Uterus (tissue), 3 donors: ENCODE measurements at regions not wholly inside any gene's neighbourhood (a gene's known extent, or its start where the extent isn't known, plus 50 kb on each side); places are given as distances from the start of the nearest gene placed in this dataset.

ENCODE experiments used
- DNase-seq, 2 donors: peaks; one replicate each; pipeline ENCODE4 v3.0.0-alpha.2; 2019 to 2020
- H3K27ac ChIP-seq, 2 donors: fragments of 200-600 bp; sonication (generic); 1 replicate in 1 of 2; 2 replicates in 1 of 2; pipeline ENCODE4 v1.5.1; 2016 to 2018
- H3K27me3 ChIP-seq, 2 donors: fragments of 200-600 bp; sonication (generic); one replicate each; pipeline ENCODE4 v1.5.1; 2018 to 2019; ENCODE audit warnings: control low read depth in 1 of 2
- H3K36me3 ChIP-seq, 2 donors: fragments of 200-600 bp; sonication (generic); one replicate each; pipeline ENCODE4 v1.5.1; 2019; ENCODE audit warnings: control low read depth in 1 of 2
- H3K4me1 ChIP-seq, 2 donors: fragments of 200-600 bp; sonication (generic); one replicate each; pipeline ENCODE4 v1.5.1; 2018 to 2019; ENCODE audit warnings: control low read depth in 1 of 2
- H3K4me3 ChIP-seq, 2 donors: fragments of 200-600 bp; sonication (generic); 1 replicate in 1 of 2; 2 replicates in 1 of 2; pipeline ENCODE4 v1.5.1; 2018 to 2019; ENCODE audit warnings: mild to moderate bottlenecking in 1 of 2
- H3K9me3 ChIP-seq, 2 donors: fragments of 200-600 bp; sonication (generic); one replicate each; pipeline ENCODE4 v1.5.1; 2019; ENCODE audit warnings: control low read depth in 1 of 2
- CTCF ChIP-seq, 4 experiments: fragments of 200-600 bp in 2 of 4; fragments of 450-650 bp in 2 of 4; sonication (generic) in 2 of 4; IDR thresholded peaks; one replicate each; pipeline ENCODE4 v1.5.1; 2016 to 2019; ENCODE audit warnings: antibody characterized with exemption in 4 of 4, mild to moderate bottlenecking in 2 of 4, moderate library complexity in 1 of 4
- POLR2A ChIP-seq, 2 donors: fragments of 450-650 bp; IDR thresholded peaks; one replicate each; pipeline ENCODE4 v1.6.1; 2016; ENCODE audit warnings: antibody characterized with exemption in 2 of 2, mild to moderate bottlenecking in 1 of 2, moderate library complexity in 1 of 2
- intact Hi-C: fragments of 100-400 bp; cut with DNase I; formaldehyde crosslinking; loops from one replicate; pipeline ENCODE4 v1.15.1; 2023; ENCODE audit warnings: low total_unique reads
- donor health status: DM: yes; HTN: yes; CAD: no.

DNA sequence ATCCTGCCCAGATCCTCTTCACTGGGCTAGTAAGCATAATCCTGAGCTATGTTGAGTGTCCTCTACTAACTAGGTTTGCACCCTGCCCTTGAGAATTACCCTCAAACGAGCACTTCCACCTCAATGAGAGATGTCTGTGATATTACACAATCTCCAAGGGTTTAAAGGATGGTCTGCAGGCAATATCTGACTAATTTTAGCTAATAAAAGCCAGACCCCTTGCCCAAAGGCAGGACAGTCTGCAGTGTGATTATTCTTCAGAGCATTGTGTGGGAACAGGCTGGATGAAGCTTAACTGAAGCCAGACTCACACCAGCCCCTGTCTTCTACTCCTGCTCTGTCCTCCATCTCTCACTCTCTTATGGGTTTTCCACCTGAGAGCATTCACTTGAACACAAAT is 544.9 kb upstream of the DDX18 start:
- intact Hi-C loops = no loop called here
- TF ChIP-seq CTCF (IDR thresholded peaks at IDR 0.05) (no peak), POLR2A (IDR thresholded peaks at IDR 0.05) (no peak)
- no peak overlapping the region for H3K27ac ChIP-seq
- H3K4me3 ChIP-seq = no peak overlapping the region
- no peaks in the 10 kb centered on the region for H3K4me1 ChIP-seq
- DNase-seq = no peak
- H3K9me3 ChIP-seq = no peaks in the 10 kb centered on the region
- H3K36me3 ChIP-seq = no peaks in the 10 kb centered on the region
- no peaks in the 10 kb centered on the region for H3K27me3 ChIP-seq

GRCh38 chr2:117271631-117272030 is 542.9 kb upstream of the DDX18 start:
- Histone ChIP-seq H3K36me3 (no peaks in the 10 kb centered on the region), H3K4me3 (no peak overlapping the region), H3K27ac (no peak overlapping the region), H3K4me1 (no peaks in the 10 kb centered on the region), H3K9me3 (no peaks in the 10 kb centered on the region), H3K27me3 (no peaks in the 10 kb centered on the region)
- intact Hi-C loops = no loop called here
- TF ChIP-seq POLR2A (IDR thresholded peaks at IDR 0.05) = no peak
- no peak for TF ChIP-seq CTCF (IDR thresholded peaks at IDR 0.05)
- DNase-seq = no peak

DNA sequence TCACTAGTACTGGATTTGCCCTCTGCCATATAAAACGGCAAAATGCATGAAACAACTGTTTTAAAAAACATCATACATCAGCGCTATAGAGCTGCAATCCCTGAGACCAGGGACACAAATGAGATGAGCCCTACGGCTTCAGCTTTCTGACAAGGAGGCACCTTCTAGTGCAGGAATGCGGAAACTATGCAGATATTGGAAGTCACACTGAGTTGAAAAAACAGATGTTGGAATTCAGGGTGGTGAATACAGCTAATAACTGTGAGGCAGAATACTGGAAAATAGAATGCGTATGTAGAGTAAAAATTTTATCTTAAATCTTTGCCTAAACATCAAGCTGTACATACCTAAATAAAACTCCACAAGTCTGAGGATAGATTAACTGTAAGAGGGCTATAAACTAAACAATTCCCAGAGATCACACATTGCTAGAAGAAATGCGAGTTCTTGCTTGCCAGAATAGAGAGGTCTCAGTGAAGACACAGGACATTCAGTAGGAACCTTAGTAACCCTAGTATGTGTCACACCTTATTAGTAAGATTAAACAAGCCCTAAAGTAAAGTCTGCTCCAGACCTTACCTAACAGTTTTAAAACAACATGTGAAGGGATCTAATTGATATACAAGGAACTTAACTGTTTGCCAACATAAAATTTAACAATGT is 541.4 kb upstream of the DDX18 start:
- TF ChIP-seq CTCF (IDR thresholded peaks at IDR 0.05) (no peak), POLR2A (IDR thresholded peaks at IDR 0.05) (no peak)
- intact Hi-C loops = no loop called here
- Histone ChIP-seq H3K9me3 (no peaks in the 10 kb centered on the region), H3K4me1 (no peaks in the 10 kb centered on the region), H3K36me3 (no peaks in the 10 kb centered on the region), H3K27ac (no peak overlapping the region), H3K4me3 (no peak overlapping the region), H3K27me3 (no peaks in the 10 kb centered on the region)
- no peak for DNase-seq

DNA sequence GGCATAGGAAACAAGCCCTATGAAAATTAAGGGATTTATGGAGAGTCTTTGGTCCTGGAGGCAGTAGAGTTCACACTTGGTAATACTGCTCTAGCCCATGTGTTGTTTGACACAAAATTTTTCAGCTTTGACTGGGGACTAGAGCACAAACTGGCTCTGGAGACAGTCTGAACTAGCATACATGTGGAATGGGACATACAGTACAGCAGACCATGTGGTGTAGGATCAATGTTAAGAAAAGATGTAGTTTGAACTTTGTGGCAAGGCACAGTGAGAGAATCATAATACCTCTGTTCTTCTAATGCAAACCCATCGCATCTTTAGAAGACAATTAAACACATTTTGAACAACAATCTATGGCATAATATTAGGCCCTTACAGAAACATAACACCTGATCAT is 521.5 kb upstream of the DDX18 start:
- intact Hi-C loops = no loop called here
- Histone ChIP-seq H3K4me1 (no peaks in the 10 kb centered on the region), H3K27ac (no peak overlapping the region), H3K27me3 (no peaks in the 10 kb centered on the region), H3K36me3 (peaks cover 0 to 3% of the 10 kb centered on the region in 2 donors), H3K4me3 (no peak overlapping the region), H3K9me3 (no peaks in the 10 kb centered on the region)
- DNase-seq = no peak
- TF ChIP-seq CTCF (IDR thresholded peaks at IDR 0.05) = no peak
- no peak for TF ChIP-seq POLR2A (IDR thresholded peaks at IDR 0.05)

DNA sequence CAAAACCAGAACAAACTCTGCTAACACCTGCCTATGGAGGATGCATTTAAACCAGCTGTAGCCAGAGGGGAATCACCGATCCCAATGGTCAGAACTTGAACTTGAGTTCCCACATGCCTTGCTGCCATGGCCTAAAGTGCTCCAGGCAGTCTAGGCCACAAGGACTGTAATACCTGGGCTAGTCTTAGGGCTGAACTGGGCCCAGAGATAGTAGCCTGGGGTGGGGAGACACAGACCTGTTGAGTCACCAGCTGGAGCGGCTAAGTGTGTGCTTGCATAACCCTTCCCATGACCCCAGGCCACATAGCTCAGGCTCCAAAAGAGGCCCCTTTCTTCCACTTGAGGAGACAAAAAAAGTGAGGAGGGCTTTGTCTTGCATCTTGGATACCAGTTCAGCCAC is 515.0 kb upstream of the DDX18 start:
- H3K4me3 ChIP-seq = no peak overlapping the region

More for the DNA sequence above, 515.0 kb upstream of the DDX18 start:
- DNase-seq = no peak
- Histone ChIP-seq H3K27ac (no peak overlapping the region), H3K27me3 (no peaks in the 10 kb centered on the region), H3K36me3 (peaks cover 0 to 3% of the 10 kb centered on the region in 2 donors), H3K9me3 (no peaks in the 10 kb centered on the region), H3K4me1 (no peaks in the 10 kb centered on the region)
- TF ChIP-seq POLR2A (IDR thresholded peaks at IDR 0.05) = no peak
- no peak for TF ChIP-seq CTCF (IDR thresholded peaks at IDR 0.05)
- intact Hi-C loops = no loop called here
